ENCODE measurements at regions not wholly inside any gene's neighbourhood (a gene's known extent, or its start where the extent isn't known, plus 50 kb on each side); places are given as distances from the start of the nearest gene placed in this dataset.
A peak's percentile ranks its signal among the peaks of the same experiment; 100 is the strongest.

GRCh38 chr12:19044430-19044829 is 85.1 kb upstream of the PLEKHA5 start:
- no peaks in the 10 kb centered on the region for H3K27me3 Mint-ChIP-seq (ENCODE audit: low read depth)
- DNase-seq (ENCODE audit: low spot score), result no peak
- H3K27ac Mint-ChIP-seq (ENCODE audit: unreplicated experiment), result no peak overlapping the region
- no peaks in the 10 kb centered on the region for H3K36me3 Mint-ChIP-seq (ENCODE audit: low read depth)
- peaks cover 23% of the 10 kb centered on the region for H3K4me1 Mint-ChIP-seq (ENCODE audit: low read depth)
- no peaks in the 10 kb centered on the region for H3K9me3 Mint-ChIP-seq (ENCODE audit: low read depth)
- TF ChIP-seq, protein P1, sequence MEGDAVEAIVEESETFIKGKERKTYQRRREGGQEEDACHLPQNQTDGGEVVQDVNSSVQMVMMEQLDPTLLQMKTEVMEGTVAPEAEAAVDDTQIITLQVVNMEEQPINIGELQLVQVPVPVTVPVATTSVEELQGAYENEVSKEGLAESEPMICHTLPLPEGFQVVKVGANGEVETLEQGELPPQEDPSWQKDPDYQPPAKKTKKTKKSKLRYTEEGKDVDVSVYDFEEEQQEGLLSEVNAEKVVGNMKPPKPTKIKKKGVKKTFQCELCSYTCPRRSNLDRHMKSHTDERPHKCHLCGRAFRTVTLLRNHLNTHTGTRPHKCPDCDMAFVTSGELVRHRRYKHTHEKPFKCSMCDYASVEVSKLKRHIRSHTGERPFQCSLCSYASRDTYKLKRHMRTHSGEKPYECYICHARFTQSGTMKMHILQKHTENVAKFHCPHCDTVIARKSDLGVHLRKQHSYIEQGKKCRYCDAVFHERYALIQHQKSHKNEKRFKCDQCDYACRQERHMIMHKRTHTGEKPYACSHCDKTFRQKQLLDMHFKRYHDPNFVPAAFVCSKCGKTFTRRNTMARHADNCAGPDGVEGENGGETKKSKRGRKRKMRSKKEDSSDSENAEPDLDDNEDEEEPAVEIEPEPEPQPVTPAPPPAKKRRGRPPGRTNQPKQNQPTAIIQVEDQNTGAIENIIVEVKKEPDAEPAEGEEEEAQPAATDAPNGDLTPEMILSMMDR (IDR thresholded peaks at IDR 0.05), result no peak
- H3K4me3 Mint-ChIP-seq (ENCODE audit: unreplicated experiment), result no peak overlapping the region

- Mint-ChIP-seq H3K27me3 (ENCODE audit: low read depth) (no peaks in the 10 kb centered on the region), H3K9me3 (ENCODE audit: low read depth) (no peaks in the 10 kb centered on the region), H3K36me3 (ENCODE audit: low read depth) (no peaks in the 10 kb centered on the region), H3K4me3 (ENCODE audit: unreplicated experiment) (no peak overlapping the region), H3K27ac (ENCODE audit: unreplicated experiment) (peak overlapping the region; percentile 71), H3K4me1 (ENCODE audit: low read depth) (peaks cover 18% of the 10 kb centered on the region)
- DNase-seq (ENCODE audit: low spot score), result no peak
- TF ChIP-seq, protein P1 (IDR thresholded peaks at IDR 0.05), result no peak
These were observed 84.6 kb upstream of the PLEKHA5 start for GRCh38 chr12:19044891-19045290.

GRCh38 chr12:19045426-19045825 is 84.1 kb upstream of the PLEKHA5 start:
- no peak overlapping the region for H3K4me3 Mint-ChIP-seq (ENCODE audit: unreplicated experiment)

GRCh38 chr12:19048943-19049342 is 80.6 kb upstream of the PLEKHA5 start:
- Mint-ChIP-seq H3K27ac (ENCODE audit: unreplicated experiment) (no peak overlapping the region), H3K4me1 (ENCODE audit: low read depth) (peaks cover 14% of the 10 kb centered on the region), H3K27me3 (ENCODE audit: low read depth) (peaks cover 2% of the 10 kb centered on the region), H3K9me3 (ENCODE audit: low read depth) (no peaks in the 10 kb centered on the region), H3K4me3 (ENCODE audit: unreplicated experiment) (no peak overlapping the region), H3K36me3 (ENCODE audit: low read depth) (no peaks in the 10 kb centered on the region)
- DNase-seq (ENCODE audit: low spot score), result no peak
- TF ChIP-seq, protein P1 (IDR thresholded peaks at IDR 0.05), result no peak

More at GRCh38 chr12:19045426-19045825, 84.1 kb upstream of the PLEKHA5 start:
- H3K36me3 Mint-ChIP-seq (ENCODE audit: low read depth), result no peaks in the 10 kb centered on the region
- peaks cover 14% of the 10 kb centered on the region for H3K4me1 Mint-ChIP-seq (ENCODE audit: low read depth)
- TF ChIP-seq, protein P1 (IDR thresholded peaks at IDR 0.05), result no peak
- no peaks in the 10 kb centered on the region for H3K9me3 Mint-ChIP-seq (ENCODE audit: low read depth)
- DNase-seq (ENCODE audit: low spot score), result no peak
- H3K27ac Mint-ChIP-seq (ENCODE audit: unreplicated experiment), result peak overlapping the region; percentile 71
- H3K27me3 Mint-ChIP-seq (ENCODE audit: low read depth), result no peaks in the 10 kb centered on the region

- H3K36me3 Mint-ChIP-seq (ENCODE audit: low read depth), result no peaks in the 10 kb centered on the region
- TF ChIP-seq, protein P1 (IDR thresholded peaks at IDR 0.05), result no peak
- DNase-seq (ENCODE audit: low spot score), result no peak
- H3K4me1 Mint-ChIP-seq (ENCODE audit: low read depth), result no peaks in the 10 kb centered on the region
- H3K27ac Mint-ChIP-seq (ENCODE audit: unreplicated experiment), result no peak overlapping the region
- H3K9me3 Mint-ChIP-seq (ENCODE audit: low read depth), result no peaks in the 10 kb centered on the region
- peaks cover 2% of the 10 kb centered on the region for H3K27me3 Mint-ChIP-seq (ENCODE audit: low read depth)
- no peak overlapping the region for H3K4me3 Mint-ChIP-seq (ENCODE audit: unreplicated experiment)
These were observed 76.8 kb upstream of the PLEKHA5 start for GRCh38 chr12:19052689-19053088.
